HG03175 (cell line): ENCODE measurements at regions not wholly inside any gene's neighbourhood (a gene's known extent, or its start where the extent isn't known, plus 50 kb on each side); places are given as distances from the start of the nearest gene placed in this dataset.

Source experiments
- ATAC-seq: cut with Tn5 transposase; IDR thresholded peaks from one replicate; pipeline ENCODE4 v1.9.1; 2021; ENCODE audit warnings: mild to moderate bottlenecking, moderate library complexity; ENCODE audit not compliant: unreplicated experiment

DNA sequence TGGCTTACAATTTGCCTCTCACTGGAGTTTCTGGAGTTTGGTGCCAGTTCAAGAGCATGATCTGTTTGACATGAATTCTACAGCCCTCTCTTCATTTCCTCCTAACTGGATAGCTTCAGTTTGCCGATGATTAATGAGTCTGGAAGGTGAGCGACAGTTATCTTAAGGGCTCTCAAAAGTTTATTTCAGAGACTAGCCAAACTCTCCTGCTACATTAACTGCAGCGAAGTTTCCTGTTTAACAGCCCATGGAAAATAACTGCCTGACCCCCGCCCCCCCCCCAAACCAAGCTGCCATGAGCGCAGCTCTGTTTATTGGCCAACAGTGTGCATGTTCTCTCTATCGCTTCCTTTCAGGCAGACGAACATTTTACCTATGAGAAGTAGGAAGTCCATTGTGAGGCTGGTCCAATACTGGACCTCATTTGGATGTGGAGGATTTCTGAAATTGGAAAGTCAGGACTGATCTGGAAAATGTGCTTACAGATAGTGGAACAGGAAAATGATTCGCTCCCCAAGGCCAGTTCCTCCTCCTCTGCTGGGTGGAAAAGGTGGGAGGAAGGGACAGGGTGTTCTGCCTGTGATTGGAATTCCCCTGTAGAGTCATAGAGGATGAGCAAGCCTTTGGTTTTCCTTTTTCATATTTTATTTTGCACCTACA is 522.2 kb upstream of the JAG1 start:
- no peak for ATAC-seq

DNA sequence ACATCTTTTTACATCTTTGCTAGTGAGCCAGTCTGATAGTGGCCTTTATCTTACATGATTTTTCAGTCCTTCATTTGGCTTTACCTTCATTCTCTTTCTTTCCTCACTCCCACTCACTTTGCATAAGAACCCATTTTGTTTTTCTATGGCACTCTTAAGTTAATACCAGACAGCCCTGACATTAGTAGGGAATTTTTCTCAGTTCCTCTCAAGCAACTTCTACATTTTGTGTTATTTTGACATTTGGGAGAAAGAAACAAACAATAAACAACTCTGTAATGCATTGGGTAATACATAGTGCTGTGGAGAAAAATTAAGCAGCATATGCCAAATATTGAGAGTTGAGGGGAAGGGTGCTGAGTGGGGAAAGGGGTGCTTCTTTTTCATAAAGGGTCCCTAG is 524.1 kb upstream of the JAG1 start:
- ATAC-seq: no peak

GRCh38 chr20:11200423-11200822 is 526.6 kb upstream of the JAG1 start:
- no peak for ATAC-seq

DNA sequence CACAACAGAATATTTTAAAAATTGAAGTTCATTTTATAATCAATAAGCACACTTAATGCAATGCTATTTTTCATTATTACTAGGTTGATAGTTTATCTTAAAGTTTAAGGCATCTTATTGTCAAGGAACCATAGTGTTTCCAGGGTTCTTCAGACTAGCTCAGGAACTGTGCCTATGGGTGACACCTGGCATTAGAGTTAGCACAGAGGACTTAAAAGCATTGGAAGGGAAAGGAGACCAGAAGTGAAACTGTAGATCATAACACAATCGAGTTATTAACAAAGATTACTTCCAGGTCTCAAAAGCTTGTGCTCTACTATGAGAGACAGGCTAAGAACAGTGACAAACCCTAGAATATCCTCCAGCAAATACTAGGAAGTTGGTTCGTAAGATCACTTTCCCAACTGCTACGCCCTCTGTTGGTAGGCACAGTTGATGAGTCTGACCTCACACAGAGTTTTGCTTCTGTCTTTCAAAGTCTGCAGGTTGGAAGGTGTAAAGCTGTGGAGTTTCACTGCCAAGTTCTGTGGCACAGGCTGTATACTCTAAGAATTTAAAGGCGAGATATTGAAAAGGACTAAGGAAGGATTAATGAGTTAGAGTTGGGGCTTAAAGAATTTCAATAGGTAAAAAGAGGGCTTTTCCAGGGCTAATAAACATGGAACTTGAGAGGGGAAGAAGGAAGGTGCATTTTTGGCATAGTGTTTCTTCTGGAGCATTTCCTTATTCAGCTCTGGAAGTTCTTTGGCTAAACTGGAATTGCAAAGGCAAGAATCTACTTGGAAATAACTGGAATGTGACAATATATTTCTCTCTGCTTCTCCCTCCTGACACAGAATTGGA is 531.3 kb upstream of the JAG1 start:
- ATAC-seq: peak; percentile 83

DNA sequence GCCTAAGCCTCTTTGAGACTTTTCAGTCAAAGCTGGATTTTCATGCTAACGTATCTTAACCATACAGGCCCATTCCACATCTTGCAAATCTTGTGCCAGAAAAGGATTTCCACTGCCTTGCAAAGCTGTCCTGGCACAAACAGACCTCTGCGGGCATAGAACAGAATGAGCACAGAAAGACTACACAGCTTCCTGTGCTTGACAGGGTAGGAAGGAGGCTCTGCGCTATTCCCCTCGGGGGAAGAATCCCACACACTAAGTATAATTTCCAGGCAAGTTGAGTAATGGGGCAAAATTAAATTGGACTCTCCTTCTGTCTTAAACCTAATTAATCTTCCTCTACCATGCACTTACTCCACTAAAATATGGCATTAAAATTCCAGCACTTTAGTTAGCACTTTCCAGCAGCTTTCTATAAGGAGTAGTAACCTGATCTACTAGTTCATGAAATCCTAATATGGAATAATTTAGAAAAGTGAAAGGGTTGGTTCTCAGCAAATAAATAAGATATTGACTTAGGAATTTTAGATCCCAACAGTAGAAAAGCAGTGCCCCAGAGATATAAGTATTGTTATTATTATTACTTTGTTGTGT is 532.1 kb upstream of the JAG1 start:
- ATAC-seq: no peak

DNA sequence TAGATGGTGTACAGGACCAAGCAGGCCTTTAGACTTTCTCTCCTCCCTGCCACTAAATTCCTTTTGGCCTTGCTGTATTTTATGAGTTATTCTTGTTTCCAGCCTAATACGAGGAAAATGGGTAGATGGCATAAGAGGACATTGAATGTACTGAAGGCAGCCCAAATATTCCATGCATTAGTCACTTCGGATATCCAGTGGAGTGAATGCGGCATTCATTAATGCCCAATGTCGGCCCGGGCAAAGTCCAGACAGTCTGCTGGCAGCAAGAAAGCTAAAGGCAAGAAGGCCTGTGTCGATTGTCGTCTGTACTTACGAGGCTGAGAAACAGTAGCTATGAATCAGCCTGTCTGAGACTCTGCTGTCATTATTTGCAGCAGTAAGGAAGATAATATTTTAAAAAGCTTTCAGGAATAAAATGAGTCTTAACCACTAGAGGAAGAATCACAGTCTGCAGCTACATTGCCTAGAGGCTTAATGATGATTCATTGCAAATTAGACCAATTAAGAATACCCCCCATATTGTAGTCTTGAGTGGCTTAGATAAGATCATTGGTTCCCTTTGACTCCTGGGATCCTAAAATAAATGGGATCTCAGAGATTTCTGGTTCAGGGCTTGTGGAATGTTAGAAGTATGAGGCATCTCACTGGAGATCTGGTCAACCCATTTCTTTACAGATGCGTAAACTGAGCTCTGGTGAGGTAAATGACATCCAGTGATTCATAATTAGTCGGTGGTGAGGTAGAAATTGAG is 534.1 kb upstream of the JAG1 start:
- ATAC-seq: no peak

- ATAC-seq: no peak
Measured at GRCh38 chr20:11210611-11211010, 536.8 kb upstream of the JAG1 start.

DNA sequence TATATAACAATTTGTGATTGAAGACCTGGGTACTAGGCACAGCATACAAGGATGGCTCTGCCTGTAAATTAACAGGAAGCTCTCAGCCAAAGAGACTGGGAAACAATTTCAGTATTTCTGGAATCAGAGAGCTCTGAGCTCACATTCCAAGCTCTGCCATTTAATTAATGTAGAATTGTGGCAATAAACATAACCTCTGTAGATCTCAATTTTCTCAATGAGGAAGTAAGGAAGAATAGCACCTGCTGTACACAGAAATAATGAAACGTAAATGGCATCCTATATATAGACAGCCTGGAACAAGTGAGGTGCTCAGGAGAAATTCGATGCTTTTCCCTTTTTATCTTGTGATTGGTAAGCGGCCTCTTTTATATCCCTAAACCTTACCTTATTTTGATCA is 538.5 kb upstream of the JAG1 start:
- no peak for ATAC-seq

GRCh38 chr20:11212902-11213301 is 539.1 kb upstream of the JAG1 start:
- ATAC-seq: no peak

DNA sequence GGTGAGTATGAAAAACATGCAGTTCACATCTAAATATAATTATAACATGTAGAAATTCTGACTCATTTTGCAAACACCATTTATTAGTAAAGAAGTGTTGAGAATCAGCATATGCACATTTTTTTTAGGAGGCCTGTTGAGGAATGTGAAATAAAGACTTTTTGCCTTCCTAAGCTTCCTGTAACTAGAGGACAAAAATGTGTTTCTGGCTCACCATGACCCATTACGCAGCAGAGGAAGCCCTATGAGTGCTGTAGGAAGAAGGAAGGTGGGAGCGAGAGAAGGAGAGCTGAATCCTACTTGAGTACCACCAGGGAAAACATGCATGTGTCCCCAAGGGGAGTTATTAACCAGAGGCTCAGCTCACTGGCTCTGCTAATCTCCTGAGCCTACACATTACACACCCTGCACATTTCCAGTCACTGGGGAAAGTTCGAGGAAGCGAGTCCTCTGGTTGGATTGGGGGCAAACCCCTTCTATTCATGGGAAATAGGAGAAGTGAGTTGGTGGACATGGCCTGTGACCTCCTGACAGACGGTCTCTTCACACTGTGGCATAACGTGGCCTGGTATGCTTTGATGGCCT is 540.5 kb upstream of the JAG1 start:
- ATAC-seq: no peak

DNA sequence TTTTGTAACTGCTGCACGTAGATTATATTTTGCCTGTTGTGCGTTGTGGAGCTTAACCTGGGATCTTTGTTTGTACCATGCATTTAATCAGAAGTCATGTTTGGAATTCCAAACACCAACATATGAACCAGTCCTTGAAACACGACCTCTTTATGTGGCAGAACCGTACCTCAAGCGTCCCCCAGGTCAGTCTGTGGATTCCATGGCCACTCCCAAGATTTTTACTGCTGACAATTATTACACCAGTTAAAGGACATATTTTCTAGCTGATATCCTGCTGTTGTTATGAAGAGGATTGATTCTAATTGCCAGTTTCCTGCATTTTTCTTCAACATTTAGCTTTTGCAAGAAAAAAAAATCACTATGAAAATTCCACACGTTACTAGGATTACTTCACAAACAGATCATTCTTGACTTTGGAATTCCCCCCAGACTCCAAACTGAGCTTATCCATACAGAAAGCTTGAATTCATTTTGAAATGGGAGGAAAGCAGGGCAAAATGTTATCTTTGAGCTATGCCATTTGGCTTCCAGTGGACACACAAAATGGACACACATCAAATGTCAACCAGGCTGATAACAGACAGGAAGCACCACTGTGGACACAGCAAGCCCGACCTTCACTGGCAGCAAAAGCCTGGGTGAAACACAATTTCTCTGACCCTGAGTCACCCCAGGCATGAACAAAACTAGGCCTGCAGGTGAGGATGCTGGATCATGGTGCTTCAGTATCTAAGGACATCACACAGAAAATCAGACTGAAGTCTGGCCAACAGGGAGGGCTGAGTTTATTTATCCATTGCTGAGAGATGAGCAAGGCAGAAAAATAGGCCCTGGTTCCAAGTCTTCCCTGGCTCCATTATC is 542.9 kb upstream of the JAG1 start:
- no peak for ATAC-seq

DNA sequence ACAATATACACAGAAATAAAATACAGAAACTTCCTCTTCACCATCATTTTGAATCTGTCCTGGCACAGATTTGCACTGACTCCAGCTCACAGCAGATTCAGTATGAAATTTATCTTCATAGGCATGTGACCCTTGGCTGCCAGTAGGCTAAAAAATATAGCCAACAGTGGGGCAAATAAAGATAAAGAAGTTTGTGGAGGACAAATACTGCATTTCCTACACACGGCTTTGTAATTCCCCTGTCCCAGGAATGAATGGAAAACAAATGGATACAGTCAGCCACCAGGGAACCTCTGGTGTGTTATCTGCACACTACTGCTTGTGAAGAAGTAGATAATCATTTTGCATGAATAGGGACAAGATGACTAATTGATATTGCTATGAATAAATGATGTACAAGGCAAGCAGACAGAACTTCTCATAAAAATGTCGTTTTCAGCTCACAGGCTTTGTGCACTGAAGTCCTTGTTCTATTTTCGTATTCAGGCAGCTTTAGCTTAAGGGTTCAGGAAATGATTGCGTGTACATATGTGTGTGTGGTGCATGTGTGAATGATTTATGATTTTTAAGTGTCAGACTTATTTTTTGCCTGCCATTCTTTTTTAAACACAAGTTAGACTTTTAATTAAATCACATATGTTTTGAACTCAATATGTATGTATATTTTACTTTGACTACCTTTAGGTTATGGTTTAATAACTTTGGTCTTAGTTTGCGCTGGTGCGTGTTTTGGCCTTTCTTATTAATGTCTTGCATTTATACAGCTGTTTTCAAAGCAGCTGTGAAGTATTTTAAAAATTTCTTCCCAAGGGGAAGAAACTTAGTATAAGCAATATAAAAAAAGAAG is 543.8 kb upstream of the JAG1 start:
- ATAC-seq: no peak

DNA sequence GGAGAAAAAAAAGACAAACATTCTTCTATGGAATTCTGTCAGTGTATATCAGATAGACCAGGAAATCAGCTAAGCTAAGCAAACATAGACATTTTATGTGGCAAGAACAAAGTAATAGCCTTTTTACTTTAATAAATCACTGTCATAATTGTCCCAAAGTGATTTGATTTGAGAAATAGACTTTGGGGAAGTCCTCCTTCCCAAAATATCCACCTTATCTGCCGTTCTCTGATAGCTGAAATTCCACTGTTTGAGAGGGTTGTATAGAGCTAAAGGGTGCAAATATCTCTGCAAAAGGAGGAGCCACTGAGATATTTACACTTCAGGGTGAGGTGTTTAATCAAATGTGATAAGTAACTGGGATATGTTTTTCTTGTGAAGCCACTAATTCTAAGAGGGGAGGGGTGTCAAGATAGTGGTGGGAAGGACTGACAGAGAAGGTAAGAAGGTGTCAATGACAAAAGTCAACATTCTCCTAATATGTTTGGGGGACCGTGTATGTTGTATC is 544.4 kb upstream of the JAG1 start:
- ATAC-seq: no peak

DNA sequence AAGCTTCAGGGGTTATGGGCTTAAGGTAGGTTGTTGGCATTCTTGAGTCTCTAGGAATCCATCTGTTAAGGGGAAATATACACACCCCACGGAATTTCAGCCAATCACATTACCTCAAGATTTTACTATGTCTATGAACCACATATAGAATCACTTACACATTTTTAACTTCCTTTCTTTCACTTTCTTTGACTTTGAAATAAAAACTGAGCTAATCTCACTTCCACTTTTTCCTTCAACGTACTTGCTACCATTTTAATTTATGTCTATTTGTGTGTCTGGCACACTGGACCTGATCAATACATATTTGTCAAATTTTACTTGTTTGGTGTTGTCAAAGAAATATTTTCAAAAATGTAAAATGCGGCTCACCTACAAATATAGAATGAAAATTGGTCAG is 545.4 kb upstream of the JAG1 start:
- no peak for ATAC-seq

DNA sequence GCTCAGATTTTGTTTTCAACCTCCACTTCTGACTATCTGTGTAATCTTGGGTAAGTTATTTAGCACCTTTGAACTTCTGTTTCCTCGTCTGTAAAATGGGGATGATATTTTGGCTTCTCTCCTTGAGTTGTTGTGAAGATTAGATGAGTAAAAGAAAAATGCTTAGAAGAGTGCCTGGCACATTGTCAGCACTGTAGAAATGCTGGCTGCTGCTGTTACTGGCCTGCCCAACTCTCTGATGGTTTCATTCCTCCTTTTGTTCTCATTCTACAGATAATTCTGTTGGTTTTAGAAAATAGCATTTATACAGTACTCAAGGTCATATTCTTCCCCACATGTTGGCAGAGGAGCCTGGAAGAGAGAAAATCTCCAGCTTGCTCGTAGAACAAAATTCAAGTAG is 547.2 kb upstream of the JAG1 start:
- ATAC-seq: no peak

GRCh38 chr20:11222243-11222642 is 548.4 kb upstream of the JAG1 start:
- ATAC-seq: no peak

GRCh38 chr20:11227602-11228001 is 553.8 kb upstream of the JAG1 start:
- no peak for ATAC-seq

GRCh38 chr20:11229772-11230171 is 556.0 kb upstream of the JAG1 start:
- no peak for ATAC-seq

DNA sequence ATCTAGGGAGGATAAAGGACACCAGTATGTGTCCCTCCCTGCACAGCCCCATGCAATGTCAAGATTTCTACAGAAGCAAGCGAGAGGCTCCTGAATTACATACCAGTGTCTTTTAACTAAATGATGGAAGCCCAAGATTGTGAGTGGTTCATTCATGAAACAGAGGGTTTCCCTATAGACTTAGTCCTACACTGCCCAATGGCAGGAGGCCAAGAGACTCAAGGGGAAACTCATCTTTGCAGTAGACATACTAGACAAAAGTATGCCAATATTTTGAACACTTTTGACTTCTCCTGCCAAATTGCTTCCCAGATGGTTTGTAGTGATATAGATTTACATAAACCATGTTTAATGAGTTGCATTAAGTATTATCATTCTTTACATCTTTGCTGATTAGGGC is 557.2 kb upstream of the JAG1 start:
- ATAC-seq: no peak
